Erythroblast (primary cell): ENCODE measurements at regions not wholly inside any gene's neighbourhood (a gene's known extent, or its start where the extent isn't known, plus 50 kb on each side); places are given as distances from the start of the nearest gene placed in this dataset.

Experiments
- GATA1 ChIP-seq: IDR thresholded peaks from 2 replicates; pipeline ENCODE4 v1.6.1; 2011; ENCODE audit warnings: low read depth, mild to moderate bottlenecking, control low read depth, low read length, moderate library complexity
- POLR2A ChIP-seq: IDR thresholded peaks from 2 replicates; pipeline ENCODE4 v1.6.1; 2011; ENCODE audit warnings: mild to moderate bottlenecking, low read length

- TF ChIP-seq POLR2A (no peak), GATA1 (no peak)
Observed at GRCh38 chr7:17677408-17677807, 262.9 kb downstream of the SNX13 start.
